SJSA1 (cell line): ENCODE measurements at regions not wholly inside any gene's neighbourhood (a gene's known extent, or its start where the extent isn't known, plus 50 kb on each side); places are given as distances from the start of the nearest gene placed in this dataset.
A peak's percentile ranks its signal among the peaks of the same experiment; 100 is the strongest.

ENCODE experiments used
- DNase-seq, 2 experiments: peaks; one replicate each; pipeline ENCODE4 v3.0.0-alpha.2; 2015 to 2020; ENCODE audit warnings: low spot score in 2 of 2, low read depth in 1 of 2
- H3K27ac ChIP-seq: fragments of 250-450 bp; sonication (Bioruptor Pico); 2 replicates; pipeline ENCODE4 v1.5.1; 2020; ENCODE audit warnings: mild to moderate bottlenecking, moderate library complexity
- H3K27me3 ChIP-seq: fragments of 250-450 bp; sonication (Bioruptor Pico); replicated peaks from 2 replicates; pipeline ENCODE4 v1.5.1; 2020; ENCODE audit warnings: mild to moderate bottlenecking, moderate library complexity
- H3K36me3 ChIP-seq: fragments of 250-450 bp; sonication (Bioruptor Pico); 2 replicates; pipeline ENCODE4 v1.5.1; 2020; ENCODE audit warnings: mild to moderate bottlenecking
- H3K4me1 ChIP-seq: fragments of 250-450 bp; sonication (Bioruptor Pico); replicated peaks from 2 replicates; pipeline ENCODE4 v1.6.1; 2021; ENCODE audit warnings: mild to moderate bottlenecking
- H3K4me3 ChIP-seq: fragments of 250-450 bp; sonication (Bioruptor Pico); 2 replicates; pipeline ENCODE4 v1.5.1; 2020; ENCODE audit warnings: mild to moderate bottlenecking
- H3K9me3 ChIP-seq: fragments of 250-450 bp; sonication (Bioruptor Pico); replicated peaks from 2 replicates; pipeline ENCODE4 v1.5.1; 2020; ENCODE audit warnings: mild to moderate bottlenecking

GRCh38 chr17:13395862-13396261 is 205.9 kb downstream of the HS3ST3A1 start:
- no peaks in the 10 kb centered on the region for H3K27me3 ChIP-seq
- H3K4me3 ChIP-seq, result no peak overlapping the region
- no peak for DNase-seq
- no peaks in the 10 kb centered on the region for H3K36me3 ChIP-seq
- no peaks in the 10 kb centered on the region for H3K4me1 ChIP-seq
- H3K27ac ChIP-seq, result no peak overlapping the region
- no peaks in the 10 kb centered on the region for H3K9me3 ChIP-seq

DNA sequence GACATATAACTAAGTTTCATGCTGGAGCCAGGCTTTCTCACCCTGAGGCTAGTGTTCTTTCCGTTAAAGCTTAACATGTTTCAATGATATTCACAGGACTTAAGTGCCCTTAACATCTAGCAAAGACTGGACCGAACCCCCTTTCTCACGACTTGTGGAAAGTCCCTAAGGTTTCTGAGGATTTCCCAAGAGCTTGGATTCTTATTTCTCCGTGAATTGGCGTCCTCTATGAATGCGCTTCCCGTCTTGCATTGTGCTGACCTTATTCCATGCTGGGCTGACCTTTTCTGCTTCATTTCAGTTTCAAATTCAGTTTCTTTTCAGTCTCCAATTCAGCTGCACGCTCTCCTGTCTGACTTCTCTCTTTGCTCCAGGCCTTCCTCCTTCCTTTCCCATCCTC is 206.4 kb downstream of the HS3ST3A1 start:
- H3K4me1 ChIP-seq, result no peaks in the 10 kb centered on the region
- no peaks in the 10 kb centered on the region for H3K27me3 ChIP-seq
- no peak for DNase-seq
- no peak overlapping the region for H3K27ac ChIP-seq
- H3K4me3 ChIP-seq, result no peak overlapping the region
- no peaks in the 10 kb centered on the region for H3K36me3 ChIP-seq
- H3K9me3 ChIP-seq, result no peaks in the 10 kb centered on the region

DNA sequence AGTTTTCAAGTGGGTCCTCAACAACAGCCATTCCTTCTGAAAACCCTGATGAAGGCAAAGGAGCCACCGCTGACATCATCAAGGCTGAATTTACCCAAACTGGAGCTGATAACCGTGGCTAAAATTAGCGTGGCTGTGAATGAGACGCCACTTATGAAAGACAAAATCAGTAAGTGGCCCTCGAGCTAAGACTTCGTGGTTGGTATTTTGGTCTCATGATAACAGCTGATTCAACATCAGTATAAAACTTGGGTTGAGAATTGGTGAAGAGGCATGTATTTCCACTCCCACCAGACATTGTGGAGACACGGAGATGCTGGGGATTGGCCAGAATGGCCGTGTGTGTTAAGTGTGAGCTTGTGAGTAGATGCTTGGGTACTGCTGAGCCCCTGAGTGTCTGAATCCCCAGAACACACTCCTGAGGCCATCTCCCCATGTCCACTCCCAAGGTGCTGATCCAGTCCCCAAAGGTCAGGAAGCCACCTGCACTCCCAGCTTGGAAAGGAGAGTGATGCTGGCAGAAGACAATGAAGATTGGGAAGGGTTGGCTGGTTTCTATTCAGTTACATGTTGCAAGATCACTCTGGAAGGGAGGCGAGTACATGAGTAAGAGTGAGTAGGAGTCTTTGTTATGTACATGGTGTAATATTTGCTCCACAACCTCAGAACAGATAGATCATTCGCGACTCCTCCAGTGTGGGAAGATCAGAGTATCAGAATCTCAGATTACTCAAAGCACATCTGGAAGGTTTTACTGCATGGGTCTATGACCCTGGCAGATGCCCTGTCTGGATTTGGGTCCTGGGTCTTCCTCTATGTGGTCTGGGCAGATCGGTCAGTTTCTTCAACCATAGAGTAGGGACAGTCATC is 207.7 kb downstream of the HS3ST3A1 start:
- no peaks in the 10 kb centered on the region for H3K27me3 ChIP-seq
- no peak for DNase-seq
- no peak overlapping the region for H3K4me3 ChIP-seq
- no peaks in the 10 kb centered on the region for H3K36me3 ChIP-seq
- H3K9me3 ChIP-seq, result no peaks in the 10 kb centered on the region
- H3K4me1 ChIP-seq, result no peaks in the 10 kb centered on the region
- H3K27ac ChIP-seq, result no peak overlapping the region

DNA sequence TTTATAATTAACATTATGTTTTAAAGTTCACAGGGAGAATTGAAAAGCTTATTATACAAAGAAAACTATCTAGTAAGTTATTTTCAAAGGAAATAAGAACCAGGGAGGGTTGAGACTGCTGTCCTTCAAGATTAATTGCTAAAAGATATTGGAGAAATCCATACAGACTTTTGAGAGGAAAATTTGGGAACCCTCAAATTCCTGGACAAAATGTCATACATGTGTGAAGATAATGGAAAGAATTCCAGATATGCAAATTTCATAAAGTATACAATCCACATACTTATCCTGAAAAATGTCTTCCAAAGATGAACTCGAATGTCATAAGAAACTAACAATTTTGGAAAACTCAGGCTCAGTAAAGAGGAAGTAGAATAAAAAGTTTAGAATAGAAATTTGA is 213.8 kb downstream of the HS3ST3A1 start:
- H3K36me3 ChIP-seq, result no peaks in the 10 kb centered on the region
- no peaks in the 10 kb centered on the region for H3K4me1 ChIP-seq
- H3K4me3 ChIP-seq, result no peak overlapping the region
- no peak for DNase-seq
- H3K27ac ChIP-seq, result no peak overlapping the region
- H3K27me3 ChIP-seq, result no peaks in the 10 kb centered on the region
- H3K9me3 ChIP-seq, result no peaks in the 10 kb centered on the region

DNA sequence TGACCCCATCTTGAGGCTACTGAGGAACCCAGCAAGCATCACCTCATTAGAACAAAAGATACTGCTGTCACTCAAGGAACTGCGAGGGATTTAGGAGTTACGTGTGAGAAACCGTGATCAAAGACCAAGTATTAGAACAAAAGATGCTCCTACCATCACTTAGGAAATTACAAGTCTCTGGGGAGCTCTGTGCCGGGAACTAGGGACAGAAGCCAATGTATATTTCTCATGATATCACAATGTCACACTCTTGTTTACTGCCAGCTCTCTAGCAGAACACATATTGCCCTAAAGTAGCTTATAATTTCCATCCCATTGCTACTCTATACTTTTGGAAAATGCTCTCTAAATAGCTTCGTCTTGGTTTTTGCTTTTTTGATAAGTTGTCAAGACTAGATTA is 214.5 kb downstream of the HS3ST3A1 start:
- Histone ChIP-seq H3K4me3 (no peak overlapping the region), H3K27me3 (no peaks in the 10 kb centered on the region), H3K36me3 (no peaks in the 10 kb centered on the region), H3K4me1 (no peaks in the 10 kb centered on the region), H3K9me3 (no peaks in the 10 kb centered on the region), H3K27ac (no peak overlapping the region)
- no peak for DNase-seq

GRCh38 chr17:13385481-13385911 is 216.2 kb downstream of the HS3ST3A1 start:
- Histone ChIP-seq H3K4me1 (no peaks in the 10 kb centered on the region), H3K9me3 (no peaks in the 10 kb centered on the region), H3K27me3 (no peaks in the 10 kb centered on the region), H3K4me3 (no peak overlapping the region), H3K36me3 (no peaks in the 10 kb centered on the region), H3K27ac (no peak overlapping the region)
- DNase-seq, result no peak

DNA sequence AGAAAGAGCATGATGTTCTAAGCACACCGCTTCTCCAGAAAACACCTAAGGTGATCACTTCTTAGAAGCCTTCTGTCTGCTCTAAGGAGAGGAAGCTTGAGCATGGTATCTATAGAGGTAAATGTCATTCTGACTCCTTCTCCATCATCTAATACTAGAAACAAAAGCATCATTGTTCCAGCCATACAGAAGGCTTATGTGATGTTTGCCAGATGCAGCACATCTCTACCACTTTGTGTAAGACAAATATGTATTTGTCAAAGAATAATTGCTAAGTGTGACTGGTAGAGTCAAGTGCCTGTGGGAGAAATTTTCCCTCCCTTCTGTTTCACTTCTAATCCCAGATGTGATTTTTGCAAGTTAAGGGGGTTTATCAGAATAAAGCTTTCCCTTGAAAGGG is 217.1 kb downstream of the HS3ST3A1 start:
- Histone ChIP-seq H3K9me3 (no peaks in the 10 kb centered on the region), H3K4me3 (no peak overlapping the region), H3K4me1 (no peaks in the 10 kb centered on the region), H3K27me3 (no peaks in the 10 kb centered on the region), H3K27ac (no peak overlapping the region), H3K36me3 (no peaks in the 10 kb centered on the region)
- DNase-seq, result no peak

DNA sequence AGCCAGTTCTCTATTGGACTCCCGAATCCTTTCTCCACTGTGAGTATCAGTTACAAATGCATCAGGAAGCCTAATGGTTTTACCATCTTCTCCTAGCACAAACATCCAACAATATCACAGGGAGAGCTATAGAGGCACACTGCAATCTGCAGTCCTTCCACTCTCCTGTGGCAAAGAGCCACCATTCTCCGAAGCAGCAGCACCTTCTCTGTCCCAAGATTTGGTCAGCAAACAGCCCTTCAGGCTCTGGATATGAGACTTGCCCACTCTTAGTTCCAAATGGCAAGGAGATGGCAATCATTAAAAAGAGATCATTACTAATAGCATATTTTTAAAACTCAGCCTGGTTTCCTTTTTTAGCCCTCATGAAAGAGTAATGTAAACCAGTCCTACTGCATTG is 223.4 kb downstream of the HS3ST3A1 start:
- no peak for DNase-seq
- no peaks in the 10 kb centered on the region for H3K4me1 ChIP-seq
- H3K27ac ChIP-seq, result no peak overlapping the region
- no peak overlapping the region for H3K4me3 ChIP-seq
- H3K9me3 ChIP-seq, result no peaks in the 10 kb centered on the region
- no peaks in the 10 kb centered on the region for H3K36me3 ChIP-seq
- H3K27me3 ChIP-seq, result no peaks in the 10 kb centered on the region

DNA sequence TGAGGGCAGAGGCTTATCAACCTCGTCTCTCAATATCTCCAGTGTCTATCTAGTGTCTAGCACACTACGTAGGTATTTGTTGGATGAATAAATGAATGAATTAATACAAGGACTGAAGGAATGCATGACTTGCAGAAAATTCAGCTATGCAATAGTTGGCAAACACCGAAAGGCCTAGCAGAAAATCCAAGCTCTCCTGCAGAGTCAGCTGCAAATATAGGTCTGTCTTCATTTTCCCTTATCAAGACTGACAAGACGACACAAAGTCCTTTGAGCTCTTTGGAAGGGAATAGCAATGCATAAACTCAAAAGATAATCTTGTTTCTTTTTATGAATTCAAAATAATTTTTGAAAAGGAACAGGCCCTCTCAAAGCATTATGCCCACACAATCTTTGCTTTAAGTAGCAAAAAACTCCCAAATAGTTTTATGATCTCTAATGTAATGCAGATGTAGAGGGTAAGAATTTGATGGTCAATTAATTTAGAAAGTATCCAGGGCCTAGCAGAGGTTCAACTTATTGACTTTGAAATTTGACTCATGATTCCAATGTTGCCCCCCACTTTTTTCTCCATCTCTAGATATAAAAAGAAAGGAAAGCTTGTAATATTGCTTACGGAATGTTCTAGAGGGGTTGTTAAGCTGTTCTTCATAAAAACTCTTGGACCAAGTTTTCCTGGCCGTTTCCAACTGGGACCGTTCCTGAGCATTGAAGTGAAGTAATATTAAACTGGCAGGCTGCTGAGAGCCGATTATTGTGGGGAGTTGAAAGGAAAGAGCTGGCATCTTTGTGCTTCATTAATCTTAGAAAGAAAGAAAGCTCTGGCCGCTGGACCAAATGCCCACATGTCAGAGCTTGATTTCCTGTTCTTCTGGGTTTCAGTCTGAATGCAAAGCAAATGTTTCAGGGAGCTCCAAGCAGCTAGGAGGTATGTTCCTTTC is 227.3 kb downstream of the HS3ST3A1 start:
- Histone ChIP-seq H3K4me3 (no peak overlapping the region), H3K27me3 (no peaks in the 10 kb centered on the region), H3K36me3 (no peaks in the 10 kb centered on the region), H3K4me1 (no peaks in the 10 kb centered on the region), H3K27ac (no peak overlapping the region), H3K9me3 (no peaks in the 10 kb centered on the region)
- DNase-seq, result no peak

GRCh38 chr17:13372432-13372831 is 229.3 kb downstream of the HS3ST3A1 start:
- H3K9me3 ChIP-seq, result no peaks in the 10 kb centered on the region
- DNase-seq, result no peak
- no peak overlapping the region for H3K27ac ChIP-seq
- no peak overlapping the region for H3K4me3 ChIP-seq
- H3K36me3 ChIP-seq, result no peaks in the 10 kb centered on the region
- no peaks in the 10 kb centered on the region for H3K27me3 ChIP-seq
- H3K4me1 ChIP-seq, result no peaks in the 10 kb centered on the region

DNA sequence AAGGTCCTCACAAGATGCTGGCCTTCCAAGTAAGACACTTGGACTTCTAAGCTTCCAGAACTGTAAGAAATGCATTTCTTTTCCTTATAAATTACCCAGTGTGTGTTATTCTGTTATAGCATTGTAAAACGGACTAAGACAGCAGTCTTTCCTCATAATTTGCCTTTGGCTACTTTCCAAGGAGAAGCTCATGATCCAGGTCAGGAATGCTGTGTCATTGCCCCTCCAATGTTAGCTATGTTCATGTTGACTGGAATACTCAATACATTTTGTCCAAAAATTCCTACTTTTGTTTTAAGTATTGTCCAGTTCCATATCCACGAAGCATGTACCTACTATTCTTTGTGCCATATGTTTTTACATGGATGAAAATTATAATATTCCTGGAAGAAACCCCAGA is 234.6 kb downstream of the HS3ST3A1 start:
- DNase-seq, result no peak
- H3K9me3 ChIP-seq, result no peaks in the 10 kb centered on the region
- no peaks in the 10 kb centered on the region for H3K36me3 ChIP-seq
- H3K27ac ChIP-seq, result no peak overlapping the region
- H3K27me3 ChIP-seq, result no peaks in the 10 kb centered on the region
- H3K4me3 ChIP-seq, result no peak overlapping the region
- peaks cover 23% of the 10 kb centered on the region for H3K4me1 ChIP-seq

- Histone ChIP-seq H3K27me3 (no peaks in the 10 kb centered on the region), H3K27ac (no peak overlapping the region), H3K9me3 (no peaks in the 10 kb centered on the region), H3K36me3 (no peaks in the 10 kb centered on the region), H3K4me1 (peaks cover 28% of the 10 kb centered on the region), H3K4me3 (no peak overlapping the region)
- no peak for DNase-seq
Observed at GRCh38 chr17:13365331-13365730, 236.4 kb downstream of the HS3ST3A1 start.

GRCh38 chr17:13363771-13364170 is 238.0 kb downstream of the HS3ST3A1 start:
- Histone ChIP-seq H3K27ac (peak overlapping the region; percentile 21; the same call in 1 of the 2 replicates), H3K4me3 (no peak overlapping the region), H3K36me3 (no peaks in the 10 kb centered on the region), H3K4me1 (peaks cover 28% of the 10 kb centered on the region), H3K9me3 (no peaks in the 10 kb centered on the region), H3K27me3 (no peaks in the 10 kb centered on the region)
- no peak for DNase-seq
